Fibroblast of villous mesenchyme (primary cell): ENCODE measurements at regions not wholly inside any gene's neighbourhood (a gene's known extent, or its start where the extent isn't known, plus 50 kb on each side); places are given as distances from the start of the nearest gene placed in this dataset.

Experiments
- DNase-seq: peaks from one replicate; pipeline ENCODE4 v3.0.0-alpha.2; 2010; ENCODE audit warnings: low read depth
- H3K4me3 ChIP-seq: 2 replicates; pipeline ENCODE4 v1.5.1; 2011; ENCODE audit warnings: low read depth, mild to moderate bottlenecking, low read length
- CTCF ChIP-seq: IDR thresholded peaks from 2 replicates; pipeline ENCODE4 v1.5.1; 2012; ENCODE audit warnings: low read depth, mild to moderate bottlenecking, low read length; ENCODE audit not compliant: insufficient read depth

DNA sequence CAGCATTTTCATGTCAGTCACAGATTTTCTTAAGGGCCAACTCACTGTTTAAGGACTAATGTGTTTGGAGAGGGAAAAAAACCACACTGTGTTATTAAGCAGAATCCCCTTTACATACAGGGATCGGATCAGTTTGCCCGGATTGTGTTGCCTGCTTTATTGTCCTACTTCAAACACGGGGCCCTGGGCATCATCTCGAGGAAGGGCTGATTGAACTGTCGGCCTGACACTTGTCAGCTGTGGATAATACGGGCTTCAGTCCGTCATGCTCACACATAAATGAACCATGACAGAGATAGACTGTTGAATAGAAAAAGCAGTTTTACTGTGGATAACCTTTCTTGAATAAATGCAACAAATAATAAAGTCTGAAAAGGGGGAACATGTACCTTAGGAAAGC, 325.0 kb downstream of the ZSWIM6 start:
- TF ChIP-seq CTCF, result no peak
- H3K4me3 ChIP-seq, result no peak overlapping the region
- DNase-seq, result no peak

GRCh38 chr5:61657686-61658085, 325.6 kb downstream of the ZSWIM6 start:
- TF ChIP-seq CTCF, result no peak
- no peak for DNase-seq
- H3K4me3 ChIP-seq, result no peak overlapping the region

DNA sequence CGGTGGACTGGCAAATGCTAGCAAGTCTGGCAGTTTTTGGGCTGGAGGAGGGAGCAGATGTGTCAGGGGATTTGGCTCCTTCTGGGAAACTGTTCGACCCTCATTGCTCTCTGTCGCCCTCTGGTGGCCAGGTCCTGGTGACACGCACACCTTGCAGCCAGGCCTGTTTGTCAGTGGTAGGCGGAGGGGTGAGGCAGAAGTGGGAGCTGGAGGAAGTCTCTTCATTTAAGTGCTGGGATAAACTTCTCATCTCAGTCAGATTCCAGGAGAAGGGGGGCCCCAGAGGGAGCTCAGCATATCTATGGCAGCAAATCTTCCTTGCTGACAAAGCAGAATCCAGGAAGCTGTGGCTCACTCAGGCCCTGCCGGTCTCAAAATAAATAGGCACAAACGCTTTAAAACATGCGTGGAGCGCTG, 326.5 kb downstream of the ZSWIM6 start:
- TF ChIP-seq CTCF, result peak; percentile 96

GRCh38 chr5:61659221-61659696, 327.2 kb downstream of the ZSWIM6 start:
- DNase-seq, result no peak
- H3K4me3 ChIP-seq, result no peak overlapping the region
- TF ChIP-seq CTCF, result no peak

More for the DNA sequence above, 326.5 kb downstream of the ZSWIM6 start:
- DNase-seq, result peak; percentile 76
- no peak overlapping the region for H3K4me3 ChIP-seq

DNA sequence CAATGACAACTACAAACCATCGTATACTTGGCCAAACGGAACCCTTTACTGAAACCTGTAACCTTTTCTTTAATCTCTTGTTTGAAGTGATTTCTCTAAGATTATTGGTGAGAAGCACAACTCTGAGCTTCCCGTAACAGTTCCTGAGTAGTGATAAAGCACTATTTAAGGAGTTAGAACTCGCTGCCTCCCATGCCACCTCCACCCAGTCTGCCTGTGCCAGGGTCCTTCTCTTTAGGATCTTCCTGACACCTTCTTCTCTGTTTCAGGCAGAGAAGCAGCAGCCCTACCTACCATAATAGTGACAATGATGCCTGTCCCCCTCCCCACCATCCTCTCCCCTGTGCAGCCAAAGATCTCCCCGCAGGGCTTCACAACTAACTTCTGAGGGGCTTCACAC, 330.6 kb downstream of the ZSWIM6 start:
- TF ChIP-seq CTCF, result no peak
- no peak overlapping the region for H3K4me3 ChIP-seq
- no peak for DNase-seq

DNA sequence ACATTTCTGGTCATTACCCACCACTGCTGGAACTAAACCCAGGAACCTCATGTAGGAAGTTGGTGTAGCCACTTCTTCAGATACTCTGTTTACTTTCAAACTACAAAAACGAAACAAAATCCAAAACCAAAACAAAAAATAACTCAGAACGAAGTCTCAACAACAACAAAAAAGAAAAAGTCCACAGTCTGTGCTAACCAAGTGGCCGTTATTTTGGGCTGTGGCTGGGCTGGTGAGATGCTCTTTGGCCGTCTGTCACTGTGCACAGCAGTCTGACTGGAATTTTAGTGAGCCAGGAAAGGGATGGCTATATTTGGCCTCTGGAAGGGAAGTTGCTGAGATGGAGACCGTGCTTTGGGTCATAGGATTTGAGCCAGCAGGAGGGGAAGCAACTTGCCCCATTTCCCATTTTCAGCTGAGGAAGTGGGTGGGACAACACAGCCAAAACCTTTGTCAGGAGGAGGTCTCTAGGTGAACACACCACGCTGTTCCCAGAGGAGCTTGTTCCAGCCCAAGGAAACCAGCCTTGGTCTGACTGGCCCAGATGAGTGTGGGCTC, 334.1 kb downstream of the ZSWIM6 start:
- no peak for DNase-seq
- TF ChIP-seq CTCF, result no peak
- H3K4me3 ChIP-seq, result no peak overlapping the region
